Uterus (tissue), 2 donors: ENCODE measurements at regions not wholly inside any gene's neighbourhood (a gene's known extent, or its start where the extent isn't known, plus 50 kb on each side); places are given as distances from the start of the nearest gene placed in this dataset.

Experiments
- CTCF ChIP-seq, 4 experiments: fragments of 200-600 bp in 2 of 4; fragments of 450-650 bp in 2 of 4; sonication (generic) in 2 of 4; IDR thresholded peaks; one replicate each; pipeline ENCODE4 v1.5.1; 2016 to 2019; ENCODE audit warnings: antibody characterized with exemption in 4 of 4, mild to moderate bottlenecking in 2 of 4, moderate library complexity in 1 of 4
- POLR2A ChIP-seq, 2 donors: fragments of 450-650 bp; IDR thresholded peaks; one replicate each; pipeline ENCODE4 v1.6.1; 2016; ENCODE audit warnings: antibody characterized with exemption in 2 of 2, mild to moderate bottlenecking in 1 of 2, moderate library complexity in 1 of 2

- TF ChIP-seq POLR2A (IDR thresholded peaks at IDR 0.05), result no peak
- TF ChIP-seq CTCF (IDR thresholded peaks at IDR 0.05), result no peak
Observed at GRCh38 chr21:15415541-15416261, 314.1 kb upstream of the USP25 start.
